Suprapubic skin (tissue), 3 donors: ENCODE measurements at regions not wholly inside any gene's neighbourhood (a gene's known extent, or its start where the extent isn't known, plus 50 kb on each side); places are given as distances from the start of the nearest gene placed in this dataset.
"Not testable (repeated sequence)": the region's sequence is repeated elsewhere in the genome, so short reads cannot be mapped to it uniquely, and the experiment has no call there.

Experiments used
- POLR2AphosphoS5 ChIP-seq, 3 donors: sonication (generic); formaldehyde crosslinking; IDR thresholded peaks; one replicate each; pipeline ENCODE4 v1.6.1; 2017; ENCODE audit warnings: antibody characterized with exemption in 3 of 3
- TF ChIP-seq, protein P1 (sequence below), 2 donors: fragments of 200-600 bp in 1 of 2; fragments of 450-650 bp in 1 of 2; sonication (generic) in 1 of 2; IDR thresholded peaks; one replicate each; pipeline ENCODE4 v1.5.1; 2016 to 2019; ENCODE audit warnings: antibody characterized with exemption in 2 of 2, mild to moderate bottlenecking in 1 of 2, moderate library complexity in 1 of 2

DNA sequence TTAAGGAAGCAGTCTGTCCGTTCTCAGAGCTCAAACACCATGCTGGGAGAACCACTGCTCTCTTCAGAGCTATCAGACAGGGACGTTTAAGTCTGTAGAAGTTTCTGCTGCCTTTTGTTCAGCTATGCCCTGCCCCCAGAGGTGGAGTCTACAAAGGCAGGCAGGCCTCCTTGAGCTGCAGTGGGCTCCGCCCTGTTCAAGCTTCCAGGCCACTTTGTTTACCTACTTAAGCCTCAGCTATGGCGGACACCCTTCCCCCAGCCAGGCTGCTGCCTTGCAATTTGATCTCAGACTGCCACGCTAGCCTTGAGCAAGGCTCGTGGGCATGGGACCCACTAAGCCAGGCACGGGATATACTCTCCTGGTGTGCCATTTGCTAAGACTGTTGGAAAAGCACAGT is 180.7 kb upstream of the TMEM196 start:
- TF ChIP-seq, protein P1, sequence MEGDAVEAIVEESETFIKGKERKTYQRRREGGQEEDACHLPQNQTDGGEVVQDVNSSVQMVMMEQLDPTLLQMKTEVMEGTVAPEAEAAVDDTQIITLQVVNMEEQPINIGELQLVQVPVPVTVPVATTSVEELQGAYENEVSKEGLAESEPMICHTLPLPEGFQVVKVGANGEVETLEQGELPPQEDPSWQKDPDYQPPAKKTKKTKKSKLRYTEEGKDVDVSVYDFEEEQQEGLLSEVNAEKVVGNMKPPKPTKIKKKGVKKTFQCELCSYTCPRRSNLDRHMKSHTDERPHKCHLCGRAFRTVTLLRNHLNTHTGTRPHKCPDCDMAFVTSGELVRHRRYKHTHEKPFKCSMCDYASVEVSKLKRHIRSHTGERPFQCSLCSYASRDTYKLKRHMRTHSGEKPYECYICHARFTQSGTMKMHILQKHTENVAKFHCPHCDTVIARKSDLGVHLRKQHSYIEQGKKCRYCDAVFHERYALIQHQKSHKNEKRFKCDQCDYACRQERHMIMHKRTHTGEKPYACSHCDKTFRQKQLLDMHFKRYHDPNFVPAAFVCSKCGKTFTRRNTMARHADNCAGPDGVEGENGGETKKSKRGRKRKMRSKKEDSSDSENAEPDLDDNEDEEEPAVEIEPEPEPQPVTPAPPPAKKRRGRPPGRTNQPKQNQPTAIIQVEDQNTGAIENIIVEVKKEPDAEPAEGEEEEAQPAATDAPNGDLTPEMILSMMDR (IDR thresholded peaks at IDR 0.05), result not testable (repeated sequence)
- not testable (repeated sequence) for TF ChIP-seq POLR2AphosphoS5 (IDR thresholded peaks at IDR 0.05)
